NCI-H510A treated with DMSO at 0.1 percent for 48 hours (cell line): ENCODE measurements at regions not wholly inside any gene's neighbourhood (a gene's known extent, or its start where the extent isn't known, plus 50 kb on each side); places are given as distances from the start of the nearest gene placed in this dataset.
A peak's percentile ranks its signal among the peaks of the same experiment; 100 is the strongest.

Source experiments
- DNase-seq: peaks from one replicate; lab custom pipeline; 2025; lab: John Stamatoyannopoulos, UW

- no peak for DNase-seq
These were observed 363.5 kb downstream of the CDH9 start for GRCh38 chr5:26674846-26675245.

- DNase-seq: no peak
These were observed 368.9 kb downstream of the CDH9 start for GRCh38 chr5:26669523-26669922.

GRCh38 chr5:26669031-26669430 lies 369.4 kb downstream of the CDH9 start:
- DNase-seq: no peak

GRCh38 chr5:26666371-26666770 lies 372.0 kb downstream of the CDH9 start:
- no peak for DNase-seq

GRCh38 chr5:26663500-26663899 lies 374.9 kb downstream of the CDH9 start:
- DNase-seq: no peak

- no peak for DNase-seq
These were observed 375.5 kb downstream of the CDH9 start for GRCh38 chr5:26662806-26663360.

GRCh38 chr5:26660116-26660515 lies 378.3 kb downstream of the CDH9 start:
- no peak for DNase-seq

GRCh38 chr5:26649000-26649399 lies 389.4 kb downstream of the CDH9 start:
- no peak for DNase-seq

- DNase-seq: no peak
These were observed 390.6 kb downstream of the CDH9 start for GRCh38 chr5:26647781-26648180.

- no peak for DNase-seq
These were observed 392.7 kb downstream of the CDH9 start for GRCh38 chr5:26645659-26646058.

GRCh38 chr5:26641492-26641891 lies 396.9 kb downstream of the CDH9 start:
- no peak for DNase-seq

GRCh38 chr5:26625099-26625498 lies 413.3 kb downstream of the CDH9 start:
- no peak for DNase-seq

GRCh38 chr5:26622947-26623346 lies 415.4 kb downstream of the CDH9 start:
- DNase-seq: peak; percentile 68

GRCh38 chr5:26610577-26610976 lies 427.8 kb downstream of the CDH9 start:
- DNase-seq: no peak

- DNase-seq: no peak
These were observed 436.8 kb downstream of the CDH9 start for GRCh38 chr5:26601563-26601962.

GRCh38 chr5:26582350-26583045 lies 455.9 kb downstream of the CDH9 start:
- no peak for DNase-seq

GRCh38 chr5:26579712-26580111 lies 458.7 kb downstream of the CDH9 start:
- no peak for DNase-seq

GRCh38 chr5:26578002-26578401 lies 460.4 kb downstream of the CDH9 start:
- DNase-seq: no peak

- DNase-seq: no peak
These were observed 465.9 kb downstream of the CDH9 start for GRCh38 chr5:26572480-26572879.

GRCh38 chr5:26569929-26570258 lies 468.5 kb downstream of the CDH9 start:
- DNase-seq: no peak

GRCh38 chr5:26569241-26569928 lies 469.0 kb downstream of the CDH9 start:
- no peak for DNase-seq

- no peak for DNase-seq
These were observed 470.1 kb downstream of the CDH9 start for GRCh38 chr5:26568316-26568715.

GRCh38 chr5:26563979-26564378 lies 474.4 kb downstream of the CDH9 start:
- no peak for DNase-seq

GRCh38 chr5:26553079-26553478 lies 485.3 kb downstream of the CDH9 start:
- peak; percentile 87 for DNase-seq
